GM12875 (cell line): ENCODE measurements at regions not wholly inside any gene's neighbourhood (a gene's known extent, or its start where the extent isn't known, plus 50 kb on each side); places are given as distances from the start of the nearest gene placed in this dataset.
A peak's percentile ranks its signal among the peaks of the same experiment; 100 is the strongest.

ENCODE experiments used
- H3K4me3 ChIP-seq: one replicate; pipeline ENCODE4 v1.5.1; 2011; ENCODE audit warnings: low read depth, low read length, control low read depth
- TF ChIP-seq, protein P1 (sequence below): IDR thresholded peaks from 2 replicates; pipeline ENCODE4 v1.5.1; 2011; ENCODE audit warnings: low read depth, mild to moderate bottlenecking, control low read depth, inconsistent platforms, low read length, moderate library complexity, borderline replicate concordance; ENCODE audit not compliant: insufficient read depth

DNA sequence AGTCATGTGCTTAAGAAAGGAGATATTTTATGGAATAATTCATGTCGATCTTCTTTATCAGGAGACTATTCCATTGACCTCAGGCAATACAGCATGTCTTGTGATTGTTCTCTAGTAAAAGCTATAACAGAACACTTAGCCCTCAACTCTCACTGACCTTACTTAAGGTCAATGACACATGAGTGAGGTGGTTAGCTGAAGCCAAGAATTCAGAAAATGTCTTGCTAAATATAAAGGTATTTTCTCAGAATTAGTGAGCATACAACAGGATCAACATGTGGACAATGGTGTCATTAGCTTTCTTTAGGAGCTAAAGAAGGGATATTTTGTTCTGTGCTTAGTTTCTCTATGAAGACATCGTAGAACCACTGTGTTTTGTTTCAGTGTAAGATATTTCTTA lies 1730.4 kb upstream of the SLC10A2 start:
- no peak overlapping the region for H3K4me3 ChIP-seq
- TF ChIP-seq, protein P1, sequence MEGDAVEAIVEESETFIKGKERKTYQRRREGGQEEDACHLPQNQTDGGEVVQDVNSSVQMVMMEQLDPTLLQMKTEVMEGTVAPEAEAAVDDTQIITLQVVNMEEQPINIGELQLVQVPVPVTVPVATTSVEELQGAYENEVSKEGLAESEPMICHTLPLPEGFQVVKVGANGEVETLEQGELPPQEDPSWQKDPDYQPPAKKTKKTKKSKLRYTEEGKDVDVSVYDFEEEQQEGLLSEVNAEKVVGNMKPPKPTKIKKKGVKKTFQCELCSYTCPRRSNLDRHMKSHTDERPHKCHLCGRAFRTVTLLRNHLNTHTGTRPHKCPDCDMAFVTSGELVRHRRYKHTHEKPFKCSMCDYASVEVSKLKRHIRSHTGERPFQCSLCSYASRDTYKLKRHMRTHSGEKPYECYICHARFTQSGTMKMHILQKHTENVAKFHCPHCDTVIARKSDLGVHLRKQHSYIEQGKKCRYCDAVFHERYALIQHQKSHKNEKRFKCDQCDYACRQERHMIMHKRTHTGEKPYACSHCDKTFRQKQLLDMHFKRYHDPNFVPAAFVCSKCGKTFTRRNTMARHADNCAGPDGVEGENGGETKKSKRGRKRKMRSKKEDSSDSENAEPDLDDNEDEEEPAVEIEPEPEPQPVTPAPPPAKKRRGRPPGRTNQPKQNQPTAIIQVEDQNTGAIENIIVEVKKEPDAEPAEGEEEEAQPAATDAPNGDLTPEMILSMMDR = no peak

DNA sequence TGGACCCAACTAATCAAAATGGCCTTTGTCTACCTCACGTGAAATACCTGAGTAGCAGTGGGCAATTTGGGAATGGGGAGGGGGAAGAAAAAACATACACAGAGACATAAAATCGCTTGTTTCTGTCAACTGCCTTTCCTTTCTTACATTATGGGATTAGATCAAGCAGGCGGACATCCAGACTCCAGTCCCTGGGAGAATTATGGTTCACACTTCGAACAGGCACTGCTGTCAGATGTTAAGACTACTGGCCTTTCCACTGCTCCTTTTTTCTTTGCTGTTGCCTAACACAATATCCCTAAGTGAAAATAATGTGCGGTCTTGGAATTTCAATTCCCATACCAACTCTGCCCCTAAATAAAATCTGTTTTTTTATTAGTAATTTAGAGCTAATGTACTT lies 1719.7 kb upstream of the SLC10A2 start:
- no peak overlapping the region for H3K4me3 ChIP-seq
- TF ChIP-seq, protein P1 = no peak

DNA sequence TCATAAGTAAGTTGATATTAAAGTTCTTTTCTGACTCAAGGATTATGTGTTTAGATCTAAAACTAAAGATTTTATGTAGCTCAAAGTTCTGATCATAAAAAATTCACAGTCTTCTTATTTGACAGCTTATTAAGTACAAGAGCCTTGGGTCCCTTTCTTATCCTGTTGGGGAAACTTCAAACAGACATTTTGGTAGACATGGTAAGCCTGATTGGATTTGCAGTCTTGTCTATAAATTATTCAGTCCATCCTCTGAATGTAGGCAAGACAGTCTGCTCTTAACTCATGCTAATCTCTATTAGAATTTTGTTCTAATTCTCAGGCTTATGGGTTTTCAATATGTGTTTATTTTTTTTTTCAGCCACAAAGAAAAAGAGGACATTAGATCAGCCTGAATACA lies 1718.7 kb upstream of the SLC10A2 start:
- TF ChIP-seq, protein P1 = no peak
- no peak overlapping the region for H3K4me3 ChIP-seq

DNA sequence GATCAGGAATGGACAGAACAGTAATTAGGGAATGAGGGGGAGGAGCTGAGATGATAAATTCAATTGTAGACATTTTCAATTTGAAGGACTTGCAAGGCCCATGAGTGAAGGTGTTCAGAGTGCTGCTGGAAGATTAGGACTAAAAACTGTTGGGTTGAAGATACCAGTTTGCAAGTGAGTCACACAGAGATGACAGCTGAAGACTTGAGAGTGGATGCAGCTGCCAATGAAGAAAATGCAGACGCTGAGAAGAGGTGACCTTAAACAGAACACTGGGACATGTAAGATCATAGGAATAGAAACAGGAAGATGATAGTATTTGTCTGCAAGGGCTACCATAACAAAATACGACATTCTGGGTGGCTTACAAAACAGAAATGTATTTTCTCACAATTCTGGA lies 1716.5 kb upstream of the SLC10A2 start:
- TF ChIP-seq, protein P1 = no peak
- H3K4me3 ChIP-seq = no peak overlapping the region

DNA sequence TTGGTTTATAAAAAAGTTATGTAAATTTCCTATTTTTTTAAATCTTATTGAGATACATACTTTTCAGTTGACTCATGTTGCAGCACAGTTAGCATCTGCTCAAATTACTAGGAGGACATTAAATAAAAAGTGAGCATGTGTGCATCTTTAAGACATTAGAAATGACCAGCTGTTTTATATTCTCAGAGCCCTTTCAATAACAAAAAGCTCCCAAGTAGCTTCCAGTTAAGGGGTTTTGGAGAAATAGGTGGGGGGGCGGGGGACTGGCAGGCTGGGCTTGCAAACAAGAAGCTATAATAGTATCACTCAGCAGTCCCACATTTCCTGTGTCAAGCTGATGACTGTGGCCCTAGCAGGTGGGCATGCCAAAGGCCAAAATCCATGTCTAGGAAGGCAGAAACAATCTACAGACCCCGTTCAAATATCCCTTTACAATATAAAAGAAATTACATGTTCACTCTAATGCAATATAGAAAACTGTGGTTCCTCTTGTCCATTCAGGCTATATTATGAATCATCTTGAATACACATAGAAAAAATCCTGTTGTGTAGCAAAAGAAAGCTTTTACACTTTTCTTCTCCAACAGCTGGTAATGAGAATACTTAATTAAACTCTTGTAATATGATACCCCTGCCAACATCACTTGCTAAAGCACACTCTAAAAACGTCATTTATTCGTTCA lies 1713.2 kb upstream of the SLC10A2 start:
- H3K4me3 ChIP-seq = no peak overlapping the region

DNA sequence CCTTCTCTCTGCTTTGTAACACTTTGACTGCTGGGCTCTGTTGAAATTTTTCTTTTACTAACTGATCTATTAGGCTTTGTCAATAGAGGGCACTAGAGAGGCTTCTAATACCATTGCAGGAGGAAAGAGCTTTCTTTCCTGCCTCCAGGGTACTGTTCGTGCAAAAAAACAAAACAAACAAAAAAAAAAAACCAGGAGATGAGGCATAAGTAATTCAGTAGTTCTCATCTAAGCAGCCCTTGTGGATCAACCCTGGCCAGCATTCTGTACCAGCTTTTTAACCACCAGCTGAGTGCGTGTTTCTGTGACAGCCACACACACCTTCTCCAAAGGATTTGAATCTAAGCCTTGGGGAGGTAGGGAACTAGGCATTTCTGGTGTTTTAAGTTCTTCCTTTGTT lies 1707.6 kb upstream of the SLC10A2 start:
- TF ChIP-seq, protein P1 = peak; percentile 54; the same call in 1 of the 2 replicates
- H3K4me3 ChIP-seq = no peak overlapping the region

More for the DNA sequence above, 1713.2 kb upstream of the SLC10A2 start:
- TF ChIP-seq, protein P1 = no peak

DNA sequence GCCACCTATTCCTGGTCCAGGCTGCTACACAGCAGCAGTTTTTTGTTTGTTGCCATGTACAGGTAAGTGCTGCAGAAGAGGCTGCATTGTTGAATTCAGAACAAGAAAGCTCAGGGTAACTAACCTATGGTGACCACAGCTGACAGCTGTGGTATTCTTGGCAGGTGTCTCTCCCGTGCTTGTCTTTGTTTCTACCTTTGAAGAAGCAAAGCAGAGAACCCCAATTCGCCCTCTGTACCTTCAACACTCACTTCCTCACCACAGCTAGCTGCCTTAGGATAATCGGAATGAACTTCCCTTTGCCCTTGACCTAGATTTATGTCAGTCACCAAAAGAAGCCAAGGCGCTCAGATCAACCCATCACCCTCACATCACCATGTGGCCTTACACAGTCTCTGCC lies 1703.3 kb upstream of the SLC10A2 start:
- TF ChIP-seq, protein P1 = no peak
- no peak overlapping the region for H3K4me3 ChIP-seq
